Osteoblast (primary cell): ENCODE measurements at regions not wholly inside any gene's neighbourhood (a gene's known extent, or its start where the extent isn't known, plus 50 kb on each side); places are given as distances from the start of the nearest gene placed in this dataset.

Experiments
- DNase-seq: peaks from one replicate; pipeline ENCODE4 v3.0.0; 2011; ENCODE audit warnings: low spot score, mixed read lengths; ENCODE audit not compliant: insufficient read length; ENCODE audit errors: missing footprints
- H2AFZ ChIP-seq: 2 replicates; pipeline ENCODE4 v1.6.0; 2011; ENCODE audit warnings: mild to moderate bottlenecking, low read length
- H3K27ac ChIP-seq: 2 replicates; pipeline ENCODE4 v1.5.1; 2011; ENCODE audit warnings: mild to moderate bottlenecking, low read depth, low read length, moderate library complexity
- H3K27me3 ChIP-seq: 2 replicates; pipeline ENCODE4 v1.6.0; 2012; ENCODE audit warnings: mild to moderate bottlenecking, control low read depth, inconsistent platforms, low read length, moderate library complexity; ENCODE audit not compliant: insufficient read depth
- H3K36me3 ChIP-seq: 2 replicates; pipeline ENCODE4 v1.5.1; 2011; ENCODE audit warnings: mild to moderate bottlenecking, low read length, control low read depth, moderate library complexity; ENCODE audit not compliant: insufficient read depth
- H3K4me1 ChIP-seq: 2 replicates; pipeline ENCODE4 v1.5.1; 2011; ENCODE audit warnings: mild to moderate bottlenecking, low read length, control low read depth, moderate library complexity; ENCODE audit not compliant: insufficient read depth
- H3K4me2 ChIP-seq: 2 replicates; pipeline ENCODE4 v1.6.0; 2011; ENCODE audit warnings: mild to moderate bottlenecking, low read length; ENCODE audit not compliant: insufficient read depth
- H3K4me3 ChIP-seq: fragments of 200-600 bp; sonication (generic); 3 replicates; pipeline ENCODE4 v1.5.1; 2012; ENCODE audit warnings: mild to moderate bottlenecking, low read length, inconsistent platforms; ENCODE audit not compliant: insufficient read depth
- H3K79me2 ChIP-seq: 2 replicates; pipeline ENCODE4 v1.6.0; 2012; ENCODE audit warnings: mild to moderate bottlenecking, low read length, control low read depth, inconsistent platforms; ENCODE audit not compliant: insufficient read depth
- H3K9me3 ChIP-seq: 2 replicates; pipeline ENCODE4 v1.5.1; 2011; ENCODE audit warnings: low read depth, low read length, control low read depth
- H4K20me1 ChIP-seq: 2 replicates; pipeline ENCODE4 v1.6.0; 2012; ENCODE audit warnings: mild to moderate bottlenecking, low read length, control low read depth; ENCODE audit not compliant: insufficient read depth
- CTCF ChIP-seq: IDR thresholded peaks from 2 replicates; pipeline ENCODE4 v1.5.1; 2011; ENCODE audit warnings: mild to moderate bottlenecking, low read depth, low read length, moderate library complexity; ENCODE audit errors: extremely low read depth

- Histone ChIP-seq H3K79me2 (no peaks in the 10 kb centered on the region), H4K20me1 (no peaks in the 10 kb centered on the region), H3K9me3 (no peaks in the 10 kb centered on the region), H3K4me3 (no peak overlapping the region), H3K27me3 (no peaks in the 10 kb centered on the region), H3K4me2 (no peak overlapping the region), H3K36me3 (no peaks in the 10 kb centered on the region), H3K4me1 (no peaks in the 10 kb centered on the region), H2AFZ (no peak overlapping the region), H3K27ac (no peak overlapping the region)
- no peak for DNase-seq
- no peak for TF ChIP-seq CTCF
These were observed 512.6 kb downstream of the KLF5 start for GRCh38 chr13:73571376-73571775.

GRCh38 chr13:73556902-73557301 is 498.1 kb downstream of the KLF5 start:
- Histone ChIP-seq H4K20me1 (no peaks in the 10 kb centered on the region), H3K9me3 (no peaks in the 10 kb centered on the region), H3K4me2 (no peak overlapping the region), H3K36me3 (no peaks in the 10 kb centered on the region), H3K27me3 (no peaks in the 10 kb centered on the region), H2AFZ (no peak overlapping the region), H3K4me3 (no peak overlapping the region), H3K27ac (no peak overlapping the region), H3K4me1 (no peaks in the 10 kb centered on the region), H3K79me2 (no peaks in the 10 kb centered on the region)
- no peak for TF ChIP-seq CTCF
- DNase-seq: no peak

- Histone ChIP-seq H3K4me1 (no peaks in the 10 kb centered on the region), H3K9me3 (no peaks in the 10 kb centered on the region), H3K4me2 (no peak overlapping the region), H3K27ac (no peak overlapping the region), H4K20me1 (no peaks in the 10 kb centered on the region), H2AFZ (no peak overlapping the region), H3K27me3 (no peaks in the 10 kb centered on the region), H3K79me2 (no peaks in the 10 kb centered on the region), H3K4me3 (no peak overlapping the region), H3K36me3 (no peaks in the 10 kb centered on the region)
- no peak for DNase-seq
- TF ChIP-seq CTCF: no peak
These were observed 497.3 kb downstream of the KLF5 start for GRCh38 chr13:73556128-73556527.

GRCh38 chr13:73551736-73552135 is 492.9 kb downstream of the KLF5 start:
- Histone ChIP-seq H3K27me3 (no peaks in the 10 kb centered on the region), H3K4me1 (no peaks in the 10 kb centered on the region), H2AFZ (no peak overlapping the region), H3K79me2 (no peaks in the 10 kb centered on the region), H3K36me3 (no peaks in the 10 kb centered on the region), H3K4me3 (no peak overlapping the region), H3K4me2 (no peak overlapping the region), H3K27ac (no peak overlapping the region), H3K9me3 (no peaks in the 10 kb centered on the region), H4K20me1 (no peaks in the 10 kb centered on the region)
- no peak for TF ChIP-seq CTCF
- no peak for DNase-seq
